ENCODE measurements at regions not wholly inside any gene's neighbourhood (a gene's known extent, or its start where the extent isn't known, plus 50 kb on each side); places are given as distances from the start of the nearest gene placed in this dataset.
"Not testable (repeated sequence)": the region's sequence is repeated elsewhere in the genome, so short reads cannot be mapped to it uniquely, and the experiment has no call there.

GRCh38 chr6:94557207-94557606, 1020.1 kb upstream of the MANEA start:
- TF ChIP-seq EZH2 (IDR thresholded peaks at IDR 0.05; ENCODE audit: low read length); CTCF (optimal IDR thresholded peaks at IDR 0.05 in 1 of 3, IDR thresholded peaks at IDR 0.05 in 1 of 3, conservative IDR thresholded peaks at IDR 0.05 in 1 of 3; ENCODE audit: extremely low read depth in 1 of 3, insufficient read depth in 2 of 3, low read length in 3 of 3): not testable (repeated sequence)
